ENCODE measurements at regions not wholly inside any gene's neighbourhood (a gene's known extent, or its start where the extent isn't known, plus 50 kb on each side); places are given as distances from the start of the nearest gene placed in this dataset.

- no peaks in the 10 kb centered on the region for H3K36me3 ChIP-seq (ENCODE audit: insufficient read depth, low read length)
- H3K4me1 ChIP-seq (ENCODE audit: insufficient read depth, low read length): no peaks in the 10 kb centered on the region
- no peak overlapping the region for H3K27ac ChIP-seq (ENCODE audit: low read depth, low read length)
- no peaks in the 10 kb centered on the region for H3K9me3 ChIP-seq (ENCODE audit: control insufficient read depth in 1 of 2, low read length in 2 of 2)
- Mint-ChIP-seq H3K27me3 (peaks cover 0 to under 1% of the 10 kb centered on the region in 2 donors), H3K27ac (no peak overlapping the region), H3K9me3 (peaks cover 0 to under 1% (median 0%) of the 10 kb centered on the region in 8 donors), H3K4me3 (no peak overlapping the region), H3K36me3 (no peaks in the 10 kb centered on the region), H3K4me1 (no peaks in the 10 kb centered on the region)
- CTCF ChIA-PET (ENCODE audit: partially characterized antibody): no interaction called here
- DNase-seq: no peak
- POLR2A ChIA-PET (ENCODE audit: partially characterized antibody): no interaction called here
- intact Hi-C loops (cut with micrococcal nuclease): no loop called here
- no peak overlapping the region for H3K4me3 ChIP-seq (ENCODE audit: low read length in 2 of 2)
- H3K27me3 ChIP-seq (ENCODE audit: insufficient read depth, low read length): no peaks in the 10 kb centered on the region
These were observed 197.2 kb downstream of the COX7C start for GRCh38 chr5:86814907-86815306.

- H3K9me3 Mint-ChIP-seq: peaks cover 0 to 8% (median 0%) of the 10 kb centered on the region in 8 donors
- H3K4me1 ChIP-seq (ENCODE audit: insufficient read depth, low read length): no peaks in the 10 kb centered on the region
- H3K27me3 ChIP-seq (ENCODE audit: insufficient read depth, low read length): no peaks in the 10 kb centered on the region
- no peaks in the 10 kb centered on the region for H3K36me3 ChIP-seq (ENCODE audit: insufficient read depth, low read length)
- H3K27ac ChIP-seq (ENCODE audit: low read depth, low read length): no peak overlapping the region
- no peak for DNase-seq
- intact Hi-C loops (cut with micrococcal nuclease): no loop called here
- ChIA-PET CTCF (ENCODE audit: partially characterized antibody) (no interaction called here), POLR2A (ENCODE audit: partially characterized antibody) (no interaction called here)
- no peak overlapping the region for H3K27ac Mint-ChIP-seq
- H3K36me3 Mint-ChIP-seq: no peaks in the 10 kb centered on the region
- no peaks in the 10 kb centered on the region for H3K9me3 ChIP-seq (ENCODE audit: control insufficient read depth in 1 of 2, low read length in 2 of 2)
- H3K4me3 ChIP-seq (ENCODE audit: low read length in 2 of 2): no peak overlapping the region
- no peaks in the 10 kb centered on the region for H3K4me1 Mint-ChIP-seq
- no peak overlapping the region for H3K4me3 Mint-ChIP-seq
- peaks cover 0 to 1% of the 10 kb centered on the region in 2 donors for H3K27me3 Mint-ChIP-seq
These were observed 206.9 kb downstream of the COX7C start for GRCh38 chr5:86824637-86825036.

GRCh38 chr5:86831128-86831527 is 213.4 kb downstream of the COX7C start:
- Mint-ChIP-seq H3K36me3 (no peaks in the 10 kb centered on the region), H3K27ac (no peak overlapping the region), H3K4me1 (peaks cover 0 to 4% (median 0%) of the 10 kb centered on the region in 4 donors), H3K27me3 (peaks cover 3 to 4% of the 10 kb centered on the region in 2 donors), H3K4me3 (no peak overlapping the region), H3K9me3 (peaks cover 0 to 7% (median under 1%) of the 10 kb centered on the region in 8 donors)
- H3K4me3 ChIP-seq (ENCODE audit: low read length in 2 of 2): no peak overlapping the region
- H3K4me1 ChIP-seq (ENCODE audit: insufficient read depth, low read length): no peaks in the 10 kb centered on the region
- H3K36me3 ChIP-seq (ENCODE audit: insufficient read depth, low read length): no peaks in the 10 kb centered on the region
- no peak overlapping the region for H3K27ac ChIP-seq (ENCODE audit: low read depth, low read length)
- intact Hi-C loops (cut with micrococcal nuclease): no loop called here
- H3K27me3 ChIP-seq (ENCODE audit: insufficient read depth, low read length): no peaks in the 10 kb centered on the region
- CTCF ChIA-PET (ENCODE audit: partially characterized antibody): no interaction called here
- H3K9me3 ChIP-seq (ENCODE audit: control insufficient read depth in 1 of 2, low read length in 2 of 2): no peaks in the 10 kb centered on the region
- POLR2A ChIA-PET (ENCODE audit: partially characterized antibody): no interaction called here
- no peak for DNase-seq

GRCh38 chr5:86833868-86834267 is 216.1 kb downstream of the COX7C start:
- ChIA-PET POLR2A (ENCODE audit: partially characterized antibody) (no interaction called here), CTCF (ENCODE audit: partially characterized antibody) (no interaction called here)
- Mint-ChIP-seq H3K4me1 (peaks cover 0 to 4% (median 0%) of the 10 kb centered on the region in 4 donors), H3K4me3 (no peak overlapping the region), H3K9me3 (peaks cover 0 to 4% (median 0%) of the 10 kb centered on the region in 8 donors), H3K27ac (no peak overlapping the region), H3K36me3 (no peaks in the 10 kb centered on the region), H3K27me3 (peaks cover 3 to 4% of the 10 kb centered on the region in 2 donors)
- H3K36me3 ChIP-seq (ENCODE audit: insufficient read depth, low read length): no peaks in the 10 kb centered on the region
- no peaks in the 10 kb centered on the region for H3K4me1 ChIP-seq (ENCODE audit: insufficient read depth, low read length)
- no peak overlapping the region for H3K4me3 ChIP-seq (ENCODE audit: low read length in 2 of 2)
- H3K27me3 ChIP-seq (ENCODE audit: insufficient read depth, low read length): no peaks in the 10 kb centered on the region
- H3K27ac ChIP-seq (ENCODE audit: low read depth, low read length): no peak overlapping the region
- DNase-seq: no peak
- intact Hi-C loops (cut with micrococcal nuclease): no loop called here
- H3K9me3 ChIP-seq (ENCODE audit: control insufficient read depth in 1 of 2, low read length in 2 of 2): no peaks in the 10 kb centered on the region

- Histone ChIP-seq H3K4me1 (ENCODE audit: insufficient read depth, low read length) (no peaks in the 10 kb centered on the region), H3K27me3 (ENCODE audit: insufficient read depth, low read length) (no peaks in the 10 kb centered on the region), H3K36me3 (ENCODE audit: insufficient read depth, low read length) (no peaks in the 10 kb centered on the region), H3K9me3 (ENCODE audit: control insufficient read depth in 1 of 2, low read length in 2 of 2) (no peaks in the 10 kb centered on the region), H3K4me3 (ENCODE audit: low read length in 2 of 2) (no peak overlapping the region), H3K27ac (ENCODE audit: low read depth, low read length) (no peak overlapping the region)
- ChIA-PET CTCF (ENCODE audit: partially characterized antibody) (no interaction called here), POLR2A (ENCODE audit: partially characterized antibody) (no interaction called here)
- DNase-seq: no peak
- no peaks in the 10 kb centered on the region for H3K4me1 Mint-ChIP-seq
- intact Hi-C loops (cut with micrococcal nuclease): no loop called here
- no peaks in the 10 kb centered on the region for H3K9me3 Mint-ChIP-seq
- no peak overlapping the region for H3K4me3 Mint-ChIP-seq
- H3K27me3 Mint-ChIP-seq: peaks cover 0 to 3% of the 10 kb centered on the region in 2 donors
- H3K36me3 Mint-ChIP-seq: no peaks in the 10 kb centered on the region
- no peak overlapping the region for H3K27ac Mint-ChIP-seq
These were observed 219.9 kb downstream of the COX7C start for GRCh38 chr5:86837610-86838009.

GRCh38 chr5:86838083-86838482 is 220.3 kb downstream of the COX7C start:
- H3K36me3 ChIP-seq (ENCODE audit: insufficient read depth, low read length): no peaks in the 10 kb centered on the region
- no peak overlapping the region for H3K27ac Mint-ChIP-seq
- POLR2A ChIA-PET (ENCODE audit: partially characterized antibody): no interaction called here
- no peak overlapping the region for H3K27ac ChIP-seq (ENCODE audit: low read depth, low read length)
- no peaks in the 10 kb centered on the region for H3K27me3 ChIP-seq (ENCODE audit: insufficient read depth, low read length)
- H3K4me3 Mint-ChIP-seq: no peak overlapping the region
- no peak for DNase-seq
- no peaks in the 10 kb centered on the region for H3K36me3 Mint-ChIP-seq
- H3K4me3 ChIP-seq (ENCODE audit: low read length in 2 of 2): no peak overlapping the region
- no peaks in the 10 kb centered on the region for H3K4me1 ChIP-seq (ENCODE audit: insufficient read depth, low read length)
- no peaks in the 10 kb centered on the region for H3K9me3 ChIP-seq (ENCODE audit: control insufficient read depth in 1 of 2, low read length in 2 of 2)
- H3K4me1 Mint-ChIP-seq: no peaks in the 10 kb centered on the region
- intact Hi-C loops (cut with micrococcal nuclease): no loop called here
- H3K9me3 Mint-ChIP-seq: no peaks in the 10 kb centered on the region
- CTCF ChIA-PET (ENCODE audit: partially characterized antibody): no interaction called here
- peaks cover 0 to 3% of the 10 kb centered on the region in 2 donors for H3K27me3 Mint-ChIP-seq

- ChIA-PET CTCF (ENCODE audit: partially characterized antibody) (no interaction called here), POLR2A (ENCODE audit: partially characterized antibody) (no interaction called here)
- no peak overlapping the region for H3K4me3 ChIP-seq (ENCODE audit: low read length in 2 of 2)
- H3K27ac ChIP-seq (ENCODE audit: low read depth, low read length): no peak overlapping the region
- Mint-ChIP-seq H3K36me3 (no peaks in the 10 kb centered on the region), H3K4me3 (no peak overlapping the region), H3K27ac (no peak overlapping the region), H3K9me3 (no peaks in the 10 kb centered on the region), H3K27me3 (peaks cover 0 to 3% of the 10 kb centered on the region in 2 donors), H3K4me1 (no peaks in the 10 kb centered on the region)
- no peaks in the 10 kb centered on the region for H3K4me1 ChIP-seq (ENCODE audit: insufficient read depth, low read length)
- no peaks in the 10 kb centered on the region for H3K27me3 ChIP-seq (ENCODE audit: insufficient read depth, low read length)
- intact Hi-C loops (cut with micrococcal nuclease): no loop called here
- DNase-seq: no peak
- no peaks in the 10 kb centered on the region for H3K36me3 ChIP-seq (ENCODE audit: insufficient read depth, low read length)
- H3K9me3 ChIP-seq (ENCODE audit: control insufficient read depth in 1 of 2, low read length in 2 of 2): no peaks in the 10 kb centered on the region
These were observed 223.4 kb downstream of the COX7C start for GRCh38 chr5:86841000-86841644.

GRCh38 chr5:86858442-86858841 is 240.7 kb downstream of the COX7C start:
- Mint-ChIP-seq H3K27ac (no peak overlapping the region), H3K9me3 (peaks cover 0 to 1% (median 0%) of the 10 kb centered on the region in 8 donors), H3K36me3 (no peaks in the 10 kb centered on the region), H3K4me3 (no peak overlapping the region), H3K4me1 (no peaks in the 10 kb centered on the region), H3K27me3 (peaks cover 7 to 16% of the 10 kb centered on the region in 2 donors)
- intact Hi-C loops (cut with micrococcal nuclease): no loop called here
- CTCF ChIA-PET (ENCODE audit: partially characterized antibody): no interaction called here
- Histone ChIP-seq H3K36me3 (ENCODE audit: insufficient read depth, low read length) (no peaks in the 10 kb centered on the region), H3K27me3 (ENCODE audit: insufficient read depth, low read length) (no peaks in the 10 kb centered on the region), H3K4me1 (ENCODE audit: insufficient read depth, low read length) (no peaks in the 10 kb centered on the region), H3K9me3 (ENCODE audit: control insufficient read depth in 1 of 2, low read length in 2 of 2) (no peaks in the 10 kb centered on the region), H3K4me3 (ENCODE audit: low read length in 2 of 2) (no peak overlapping the region), H3K27ac (ENCODE audit: low read depth, low read length) (no peak overlapping the region)
- POLR2A ChIA-PET (ENCODE audit: partially characterized antibody): no interaction called here
- no peak for DNase-seq

Data from CD4-positive, alpha-beta memory T cell (primary cell).